Right kidney (tissue), 1 donor: ENCODE measurements at regions not wholly inside any gene's neighbourhood (a gene's known extent, or its start where the extent isn't known, plus 50 kb on each side); places are given as distances from the start of the nearest gene placed in this dataset.
A peak's percentile ranks its signal among the peaks of the same experiment; 100 is the strongest.

Experiments
- DNase-seq: peaks from one replicate; pipeline ENCODE4 v3.0.0-alpha.2; 2016

DNA sequence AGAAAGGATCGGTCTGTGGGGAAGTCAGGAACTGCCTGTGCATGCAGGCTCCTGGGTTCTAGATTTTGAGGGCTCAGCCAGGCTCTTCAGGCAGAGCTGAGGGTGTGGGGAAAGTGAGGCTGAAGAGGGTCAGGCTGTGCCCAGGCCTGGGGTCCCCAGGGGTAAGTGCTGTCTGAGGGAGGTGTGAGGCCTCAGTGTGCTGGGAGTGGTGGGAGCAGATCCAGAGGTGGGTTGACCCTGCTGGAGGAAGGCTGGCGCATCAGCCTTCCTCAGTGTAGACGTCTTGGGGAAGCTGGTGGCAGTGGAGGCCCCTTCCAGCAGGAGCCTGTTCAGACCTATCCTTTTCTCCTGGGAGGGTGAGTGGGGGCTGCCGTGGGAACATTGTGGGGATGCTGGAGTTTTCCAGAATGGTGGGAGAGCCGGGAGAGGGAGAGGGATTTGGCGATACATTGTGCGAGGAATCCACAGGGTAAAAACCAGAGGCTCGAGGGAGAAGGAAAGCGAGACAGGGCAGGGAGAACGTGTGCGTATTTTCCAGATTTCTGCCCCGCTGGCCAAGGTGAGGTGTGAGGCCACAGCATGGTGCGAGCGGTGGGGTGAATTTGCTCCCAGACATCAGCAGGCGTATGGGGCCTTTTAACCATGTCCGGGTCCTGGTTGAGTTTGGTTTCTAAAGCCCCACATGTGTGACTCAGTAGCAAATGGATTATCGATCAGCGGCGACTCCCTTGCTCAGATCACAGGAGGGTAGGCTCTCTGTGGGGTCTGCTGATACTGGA lies 237.7 kb downstream of the TEX29 start:
- no peak for DNase-seq

DNA sequence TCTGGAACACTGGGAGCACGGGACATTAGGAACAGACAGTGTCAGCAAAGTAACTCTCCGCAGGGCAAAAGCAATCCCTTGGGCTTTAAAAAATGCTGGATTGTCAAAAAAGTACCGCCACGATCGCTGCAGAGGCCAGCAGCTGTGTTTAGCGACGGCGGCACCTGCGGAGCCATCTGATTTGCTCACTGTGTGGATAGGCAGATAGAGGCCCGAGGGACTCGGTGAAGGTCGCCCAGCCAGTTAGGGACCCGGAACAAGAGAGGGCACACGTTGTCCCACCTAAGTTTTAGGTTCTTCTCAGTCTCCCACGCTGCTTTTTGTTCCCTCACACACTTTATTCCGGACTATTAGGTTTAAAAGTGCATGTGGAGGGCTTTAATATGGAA lies 238.3 kb downstream of the TEX29 start:
- DNase-seq, result no peak

DNA sequence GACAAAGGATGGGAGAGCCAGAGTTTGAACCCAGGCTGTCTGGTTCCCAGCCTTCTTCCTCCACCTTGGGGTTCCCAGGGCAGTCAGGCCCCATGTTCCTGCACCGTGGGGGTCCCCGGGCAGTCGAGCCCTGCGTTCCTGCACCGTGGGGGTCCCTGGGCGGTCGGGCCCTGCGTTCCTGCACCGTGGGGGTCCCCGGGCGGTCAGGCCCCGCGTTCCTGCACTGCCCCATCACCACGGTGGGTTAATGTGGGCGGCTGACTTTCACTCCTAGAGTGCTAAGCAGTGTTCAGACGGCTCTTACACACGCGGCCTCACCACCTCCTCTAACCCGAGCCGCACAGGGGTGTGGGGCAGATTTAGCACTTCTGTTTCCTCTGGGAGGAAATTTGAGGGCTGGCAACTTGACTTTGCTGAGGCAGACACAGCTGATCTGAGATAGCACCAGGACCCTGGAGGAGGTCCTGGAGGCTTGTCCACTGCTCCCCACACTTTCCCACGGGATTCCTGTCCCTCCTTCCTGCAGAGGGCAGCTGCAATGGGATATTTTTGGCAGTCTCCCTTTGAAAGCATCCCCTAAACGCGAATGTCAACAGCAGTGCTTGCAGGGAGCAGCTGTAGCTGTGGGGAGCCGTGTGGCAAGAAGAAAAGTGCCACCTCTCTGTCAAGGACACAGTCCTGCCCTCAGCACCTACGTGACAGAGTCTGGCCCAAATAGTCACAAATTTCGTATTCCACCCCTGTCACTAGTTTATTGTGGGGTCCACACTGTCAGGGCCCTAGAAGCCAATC lies 239.4 kb downstream of the TEX29 start:
- DNase-seq, result no peak

DNA sequence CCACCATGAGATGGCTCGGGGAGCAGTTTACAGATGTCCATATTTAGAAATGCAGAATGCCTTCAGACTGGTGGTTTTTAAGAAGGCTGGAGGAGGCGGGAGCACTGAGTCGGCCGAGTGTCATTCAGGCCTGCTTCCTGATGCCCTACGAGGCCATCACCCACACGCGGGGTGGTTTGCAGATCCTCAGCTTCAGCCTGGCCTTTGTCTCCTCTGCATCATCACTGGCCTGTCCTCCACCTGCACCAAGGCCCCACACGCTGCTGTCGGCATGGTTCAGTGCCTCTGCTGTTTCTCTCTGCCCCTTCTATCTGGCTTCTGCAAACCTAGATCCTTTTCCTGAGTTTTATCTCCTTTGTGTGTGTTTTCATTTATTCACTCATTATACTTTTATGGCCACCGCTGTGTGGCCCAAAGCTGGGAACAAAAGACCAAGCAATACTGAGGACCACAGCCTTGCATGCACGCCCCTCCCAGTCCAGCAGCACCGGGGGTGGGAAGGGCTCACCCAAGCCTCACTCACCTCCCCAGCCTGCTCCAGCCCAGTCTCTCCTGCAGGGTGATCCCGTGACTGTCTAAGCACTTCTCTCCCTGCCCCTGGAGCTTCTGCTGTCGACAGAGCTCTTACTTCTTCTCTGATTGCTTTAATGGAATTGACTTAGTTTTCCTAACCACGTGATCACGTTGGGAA lies 240.8 kb downstream of the TEX29 start:
- DNase-seq, result no peak

DNA sequence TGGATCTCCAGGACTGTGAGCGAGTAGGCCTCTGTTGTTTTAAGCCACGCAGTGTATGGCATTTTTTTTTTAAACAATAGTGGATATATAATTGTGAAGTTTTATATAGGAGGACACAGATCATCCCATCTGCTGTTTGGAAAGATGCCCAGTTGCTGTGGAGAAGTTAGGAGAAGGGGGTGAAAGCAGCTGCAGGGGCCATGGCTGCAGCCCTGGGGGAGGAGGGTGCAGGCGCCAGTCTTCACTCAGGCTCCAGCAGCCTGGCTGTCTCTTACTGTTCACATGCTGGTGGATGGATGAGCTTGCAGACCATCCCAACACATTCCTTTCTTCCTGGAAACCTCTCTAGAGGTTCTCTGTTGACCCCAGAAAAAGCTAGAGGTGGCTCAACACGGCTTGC lies 242.3 kb downstream of the TEX29 start:
- no peak for DNase-seq

DNA sequence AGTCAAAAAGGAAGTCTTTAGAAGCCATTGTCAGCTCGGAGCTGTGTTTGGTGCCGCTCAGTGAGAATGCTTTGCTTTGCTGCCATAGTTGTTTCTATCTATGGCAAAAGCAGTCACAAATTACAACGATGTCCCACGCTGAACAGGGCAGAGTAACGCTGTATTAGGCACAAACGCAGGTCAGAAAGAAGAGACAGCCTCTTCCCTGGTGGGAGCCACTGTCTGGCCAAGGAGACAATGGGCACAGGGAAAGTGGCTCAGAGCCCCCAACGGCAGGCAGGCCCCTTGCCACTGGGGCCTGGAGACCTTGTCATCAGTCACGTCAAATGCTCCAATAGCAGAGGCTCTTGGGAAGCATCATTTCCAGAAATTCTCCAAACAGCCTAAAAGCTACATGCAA lies 244.2 kb downstream of the TEX29 start:
- DNase-seq, result no peak

DNA sequence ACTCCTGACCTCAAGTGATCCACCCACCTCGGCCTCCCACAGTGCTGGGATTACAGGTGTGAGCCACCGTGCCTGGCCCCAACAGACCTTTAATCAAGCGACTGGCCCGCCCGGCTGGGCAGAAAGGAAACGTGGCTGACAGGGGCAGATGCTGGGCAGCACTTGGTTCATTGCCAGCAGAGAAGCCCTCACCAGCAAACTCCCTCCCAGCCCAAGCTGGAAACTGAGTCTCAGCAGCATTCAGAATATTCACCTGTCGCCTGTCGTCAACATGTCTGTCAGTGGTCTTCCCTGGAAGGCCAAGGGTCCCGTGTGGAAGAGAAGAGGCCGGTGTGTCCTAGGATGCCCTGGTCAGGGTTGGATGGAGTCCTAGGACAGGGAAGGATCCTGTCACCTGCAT lies 245.0 kb downstream of the TEX29 start:
- no peak for DNase-seq

DNA sequence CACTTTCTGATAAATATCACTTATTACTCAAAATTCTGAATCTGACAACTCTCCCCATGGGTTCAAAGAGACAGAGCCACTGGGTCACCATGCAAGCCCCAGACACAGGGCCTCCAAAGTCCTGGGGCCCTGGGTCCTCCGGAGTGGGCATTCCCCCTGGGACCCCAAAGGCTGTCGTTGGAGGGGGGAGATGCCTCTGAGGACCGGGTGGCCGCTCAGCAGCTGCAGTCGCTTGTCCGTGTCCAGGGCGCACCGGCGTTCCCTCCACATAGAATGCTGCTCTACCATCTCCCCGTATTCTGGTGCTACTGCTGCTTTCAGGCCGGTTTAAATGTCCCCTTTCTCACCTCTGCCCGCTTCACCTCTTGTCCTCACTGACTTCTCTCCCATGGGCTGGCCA lies 246.1 kb downstream of the TEX29 start:
- no peak for DNase-seq

DNA sequence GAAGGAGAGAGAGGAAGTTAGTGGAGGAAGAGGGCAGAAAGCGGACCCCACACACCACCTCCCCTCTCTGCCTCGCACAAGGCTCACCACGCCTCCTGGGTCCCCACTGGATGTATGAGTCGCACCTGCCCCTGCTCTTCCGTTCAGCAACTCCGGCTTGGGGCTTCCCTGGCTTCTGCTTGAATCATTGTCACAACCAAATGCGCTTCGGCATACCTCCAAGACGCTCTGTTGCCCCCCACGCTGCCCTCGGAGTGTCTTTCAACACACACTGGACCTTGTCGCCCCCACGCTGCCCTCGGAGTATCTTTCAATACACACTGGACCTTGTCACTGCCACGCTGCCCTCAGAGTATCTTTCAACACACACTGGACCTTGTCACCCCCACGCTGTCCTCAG lies 247.2 kb downstream of the TEX29 start:
- DNase-seq, result no peak

DNA sequence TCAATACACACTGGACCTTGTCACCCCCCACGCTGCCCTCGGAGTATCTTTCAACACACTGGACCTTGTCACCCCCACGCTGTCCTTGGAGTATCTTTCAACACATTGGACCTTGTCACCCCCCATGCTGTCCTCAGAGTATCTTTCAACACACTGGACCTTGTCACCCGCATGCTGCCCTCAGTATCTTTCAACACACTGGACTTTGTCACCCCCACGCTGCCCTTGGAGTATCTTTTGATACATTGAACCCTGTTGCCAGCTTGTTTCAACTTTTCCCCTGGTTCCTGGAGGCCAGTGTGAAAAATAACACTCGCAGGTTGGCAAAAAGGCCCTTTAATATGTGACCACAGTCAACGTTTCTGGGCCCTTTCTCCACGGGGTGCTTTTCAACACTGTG lies 247.8 kb downstream of the TEX29 start:
- DNase-seq, result no peak

DNA sequence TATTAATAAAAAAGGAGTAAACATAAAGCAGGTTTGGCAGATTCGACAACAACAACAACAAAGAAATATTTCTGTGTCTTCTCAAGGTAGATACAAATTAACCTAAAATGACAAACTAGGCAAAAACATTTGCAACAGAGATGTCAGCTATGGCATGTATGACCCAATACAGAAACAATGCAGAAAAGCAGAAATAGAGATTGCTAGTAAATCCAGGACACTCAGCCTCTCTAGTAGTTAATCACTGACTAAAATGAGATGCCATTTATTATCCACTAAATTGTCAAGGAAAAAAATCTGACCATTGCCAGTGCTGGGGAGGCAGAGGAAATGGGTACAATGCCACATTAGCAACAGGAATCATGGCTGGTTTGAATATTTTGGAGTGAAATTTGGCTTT lies 250.5 kb downstream of the TEX29 start:
- DNase-seq, result no peak

DNA sequence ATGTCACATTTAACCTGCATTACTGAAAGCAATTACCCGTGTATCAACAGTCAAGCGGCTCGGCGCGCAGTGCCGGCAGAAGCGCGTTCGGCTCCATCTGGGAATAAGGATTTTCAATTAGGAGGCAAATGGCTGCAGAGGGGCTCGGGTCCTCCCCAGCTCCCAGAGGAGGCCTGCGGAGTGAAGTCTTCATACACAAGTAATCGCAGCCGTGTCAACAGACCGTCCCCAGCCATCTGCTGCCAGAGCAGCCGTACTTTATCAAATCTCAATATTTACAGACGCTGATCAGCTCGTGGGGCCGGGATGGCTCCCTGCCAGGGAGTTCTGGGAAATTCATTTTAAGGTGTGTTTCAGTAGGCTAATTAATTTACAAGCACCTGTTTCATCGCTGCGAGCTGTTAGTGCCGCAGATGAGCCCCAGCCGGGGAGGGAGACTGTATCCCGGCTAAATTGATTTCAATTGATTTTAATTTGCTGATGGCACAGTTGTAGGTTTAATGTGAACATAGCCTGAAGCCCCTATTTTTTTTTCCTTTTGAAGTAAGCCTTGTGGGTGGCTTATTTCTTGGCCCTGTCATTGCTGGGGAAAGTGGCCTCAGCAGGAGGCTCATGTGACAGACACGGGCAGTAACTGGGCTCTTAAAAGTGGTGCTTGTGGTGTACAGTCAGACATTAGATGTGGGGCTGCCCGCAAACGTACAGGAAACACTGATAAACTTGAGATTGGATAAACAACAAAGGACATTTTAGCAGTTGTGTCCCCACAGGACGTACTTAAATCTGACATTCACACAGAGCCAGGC lies 252.7 kb downstream of the TEX29 start:
- no peak for DNase-seq

DNA sequence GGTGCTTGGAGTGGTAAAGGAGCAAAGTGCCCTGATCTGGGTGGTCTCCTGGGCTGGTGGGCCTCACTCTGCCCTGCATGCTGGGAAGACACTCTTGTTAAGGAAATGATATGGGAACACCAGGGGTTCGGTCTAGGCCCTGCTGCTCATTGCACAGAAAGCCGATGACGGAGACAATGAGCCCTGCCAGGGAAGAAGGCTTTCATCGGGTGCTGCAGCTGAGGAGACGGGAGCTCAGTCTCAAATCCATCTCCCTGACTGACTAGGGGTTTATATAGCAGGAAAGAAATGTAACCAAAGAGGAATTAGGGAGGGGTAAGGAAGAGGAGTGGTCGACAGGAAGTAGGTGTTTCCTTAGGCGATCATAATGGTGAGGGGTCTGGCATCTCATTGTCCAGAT lies 253.4 kb downstream of the TEX29 start:
- DNase-seq, result no peak

DNA sequence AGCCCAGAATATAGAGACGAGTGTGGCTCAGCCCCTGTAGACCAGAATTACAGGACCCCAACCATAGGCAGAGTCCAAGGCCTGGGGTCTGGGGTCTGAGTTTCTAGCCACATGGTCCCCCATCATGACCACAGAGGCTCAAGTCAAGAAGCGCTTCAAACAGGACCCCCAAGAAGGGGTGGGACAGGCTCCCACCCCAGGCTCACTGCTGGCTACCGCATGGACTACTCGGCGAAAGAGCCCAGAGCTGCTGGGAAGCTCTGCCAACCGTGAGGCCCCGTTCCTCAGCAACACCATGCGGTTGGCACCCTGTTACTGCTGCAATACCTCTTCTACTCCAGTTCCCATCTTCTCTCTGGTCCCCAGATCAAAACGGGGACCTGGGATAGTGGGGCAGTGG lies 254.8 kb downstream of the TEX29 start:
- no peak for DNase-seq

DNA sequence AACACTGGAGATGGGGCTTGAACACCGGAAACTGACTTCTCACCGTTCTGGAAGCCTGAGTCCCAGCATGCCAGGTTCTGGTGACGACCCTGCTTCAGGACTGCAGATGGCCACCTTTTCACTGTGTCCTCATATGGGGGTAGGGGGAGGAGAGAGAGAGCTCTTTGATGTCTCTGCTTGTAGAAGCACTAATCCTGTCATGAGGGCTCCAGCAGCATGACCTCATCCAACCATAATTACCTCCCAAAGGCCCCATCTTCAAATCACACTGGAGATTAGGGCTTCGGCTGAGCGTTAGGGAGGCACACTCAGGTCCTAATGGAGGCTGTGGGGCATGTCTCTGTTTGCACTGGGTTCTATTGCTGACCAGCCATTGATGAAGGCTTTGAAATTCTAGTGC lies 255.3 kb downstream of the TEX29 start:
- DNase-seq, result no peak

DNA sequence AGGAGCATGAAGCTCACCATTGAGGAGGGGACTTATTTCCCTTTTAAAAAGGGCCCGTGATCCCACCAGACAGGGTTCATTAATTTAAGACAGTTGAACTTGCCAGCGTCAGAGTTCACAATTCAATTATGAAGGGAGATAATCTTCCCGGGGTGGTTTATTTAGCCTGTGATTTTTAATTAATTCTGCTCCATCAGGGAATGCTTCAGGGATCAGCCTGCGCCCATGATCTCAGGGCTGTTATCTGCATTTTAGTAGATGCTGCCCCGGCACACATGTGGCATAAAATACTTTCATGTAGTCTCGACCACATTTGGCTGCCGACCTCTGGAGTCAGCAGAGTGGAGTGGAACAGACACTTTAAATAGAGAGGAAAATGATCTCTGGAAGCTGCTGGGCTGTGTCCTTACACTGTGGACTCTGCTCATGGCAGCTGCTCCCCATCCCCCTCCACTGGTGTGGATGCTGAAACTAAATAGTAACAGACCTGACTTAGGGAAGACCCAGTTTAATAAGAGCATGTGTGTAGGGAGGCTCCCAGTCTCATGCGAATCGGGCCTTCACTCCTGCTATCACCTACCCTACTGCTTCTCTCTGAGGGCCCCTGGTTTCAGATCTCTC lies 256.9 kb downstream of the TEX29 start:
- peak; percentile 46 for DNase-seq

DNA sequence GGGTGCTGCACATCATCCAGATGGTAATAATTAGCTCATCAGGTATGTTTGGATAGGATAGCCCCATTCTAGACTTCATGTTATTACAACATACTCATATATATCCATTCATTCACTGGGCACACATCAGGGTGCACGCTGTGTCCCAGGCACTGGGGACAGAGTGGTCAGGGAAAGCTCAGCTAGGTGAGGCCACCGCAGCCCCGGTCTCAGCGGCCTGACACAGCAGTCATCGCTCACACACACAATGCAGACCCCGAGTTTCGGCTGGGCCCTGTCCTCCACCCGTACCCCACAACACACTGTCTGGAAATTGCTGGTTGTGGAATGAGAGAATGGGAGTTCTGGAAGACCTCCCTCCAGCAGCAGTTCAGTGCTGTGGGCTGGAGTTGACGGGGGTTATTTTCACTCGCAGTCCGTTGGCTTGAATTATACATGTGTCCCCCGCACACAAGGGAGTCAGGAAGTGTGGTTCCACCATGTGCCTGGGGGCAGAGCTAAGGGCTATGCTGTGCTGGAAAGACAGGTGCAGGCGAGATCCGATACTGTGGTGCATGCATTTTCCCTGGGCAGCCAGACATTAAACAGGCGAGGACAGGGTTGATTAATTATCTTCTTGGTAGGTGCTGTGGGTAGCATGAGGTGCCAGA lies 257.6 kb downstream of the TEX29 start:
- DNase-seq, result no peak

DNA sequence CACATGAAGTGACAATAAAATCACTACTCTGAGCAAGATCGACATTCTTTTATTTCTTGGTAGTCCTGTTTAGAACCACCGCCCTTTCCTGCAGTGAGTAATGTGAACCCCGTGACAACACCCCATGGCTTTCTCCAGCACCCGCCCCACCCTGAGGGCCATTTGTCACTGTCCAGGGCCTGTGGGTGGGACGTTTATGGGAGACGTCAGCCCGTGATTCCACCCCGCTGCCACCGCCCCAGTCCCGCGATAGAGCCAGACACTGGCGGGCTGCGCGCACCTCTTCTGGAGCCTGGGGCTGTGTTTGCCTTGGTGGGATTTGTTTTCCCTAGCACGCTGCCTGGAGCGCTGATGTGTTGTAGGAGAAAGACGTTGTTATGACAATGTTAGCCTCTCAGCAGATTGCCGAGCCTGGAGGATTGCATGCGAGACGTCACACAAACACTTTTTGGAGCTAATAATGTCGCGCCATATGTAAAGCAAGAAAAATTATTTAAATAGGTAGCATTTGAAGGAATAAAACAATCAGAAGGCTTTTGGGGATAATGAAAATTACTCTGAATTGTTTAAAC lies 263.7 kb downstream of the TEX29 start:
- DNase-seq, result no peak

DNA sequence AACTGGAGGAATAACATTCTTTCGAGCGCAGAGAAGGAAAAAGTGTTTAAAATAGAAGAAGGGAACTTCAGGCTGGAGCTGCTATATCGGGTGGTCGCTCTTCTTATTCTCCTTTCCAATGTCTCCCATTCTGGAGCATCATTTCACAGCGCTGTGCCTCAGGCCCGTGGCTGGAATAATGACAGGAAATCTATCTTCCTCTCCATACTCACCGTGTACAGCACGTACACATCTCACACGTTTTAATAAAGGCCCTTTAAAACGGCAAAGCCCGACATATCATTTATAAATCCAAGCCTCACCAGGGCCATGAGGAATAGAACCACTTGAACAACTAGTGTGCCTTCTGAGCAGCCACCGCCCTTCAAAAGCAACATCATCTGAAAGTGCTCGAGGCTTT lies 264.4 kb downstream of the TEX29 start:
- no peak for DNase-seq

DNA sequence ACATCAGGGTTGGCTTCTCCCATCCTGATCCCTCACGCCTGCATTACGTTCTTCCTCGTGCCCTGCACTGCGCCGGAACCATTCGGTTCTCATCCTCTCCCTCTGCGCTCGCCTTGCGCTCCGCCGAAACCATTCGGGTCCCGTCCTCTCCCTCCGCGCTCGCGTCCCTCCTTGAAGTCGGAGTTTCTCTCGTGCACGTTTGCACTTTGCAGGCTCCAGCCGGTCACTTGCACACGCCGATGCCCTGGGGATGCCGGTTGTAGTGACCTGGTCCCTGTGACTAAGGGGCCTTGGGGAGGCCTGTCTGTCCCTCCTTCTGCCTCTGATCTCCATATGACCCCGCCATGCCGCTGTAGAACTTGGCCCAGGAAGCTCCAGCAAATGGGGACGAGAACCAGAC lies 265.8 kb downstream of the TEX29 start:
- DNase-seq, result no peak

DNA sequence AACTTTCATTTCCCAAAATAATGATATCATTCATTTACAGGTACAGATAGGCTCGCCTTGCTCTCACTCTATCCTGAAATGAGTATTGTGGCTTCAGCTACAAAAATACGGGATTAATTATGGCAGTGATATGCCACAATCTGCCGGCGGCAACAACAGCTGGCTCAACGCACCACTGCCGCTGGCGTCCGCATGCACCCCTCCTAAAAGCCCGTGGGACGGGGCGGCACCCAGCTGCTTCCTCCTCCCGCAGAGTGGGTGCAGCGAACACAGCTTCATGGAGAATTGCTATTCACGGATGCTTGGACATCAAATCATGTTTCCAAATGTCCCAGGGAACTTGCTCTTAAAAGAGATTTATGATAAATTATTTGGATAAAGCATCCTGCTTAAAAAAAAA lies 266.8 kb downstream of the TEX29 start:
- no peak for DNase-seq
